SH-SY5Y (cell line): ENCODE measurements at regions not wholly inside any gene's neighbourhood (a gene's known extent, or its start where the extent isn't known, plus 50 kb on each side); places are given as distances from the start of the nearest gene placed in this dataset.

Experiments used
- GATA2 ChIP-seq: IDR thresholded peaks from 2 replicates; pipeline ENCODE4 v1.6.1; 2011; ENCODE audit warnings: mild to moderate bottlenecking, low read depth, low read length
- GATA3 ChIP-seq: IDR thresholded peaks from 2 replicates; pipeline ENCODE4 v1.6.1; 2011; ENCODE audit warnings: low read depth, mild to moderate bottlenecking, low read length, moderate library complexity

DNA sequence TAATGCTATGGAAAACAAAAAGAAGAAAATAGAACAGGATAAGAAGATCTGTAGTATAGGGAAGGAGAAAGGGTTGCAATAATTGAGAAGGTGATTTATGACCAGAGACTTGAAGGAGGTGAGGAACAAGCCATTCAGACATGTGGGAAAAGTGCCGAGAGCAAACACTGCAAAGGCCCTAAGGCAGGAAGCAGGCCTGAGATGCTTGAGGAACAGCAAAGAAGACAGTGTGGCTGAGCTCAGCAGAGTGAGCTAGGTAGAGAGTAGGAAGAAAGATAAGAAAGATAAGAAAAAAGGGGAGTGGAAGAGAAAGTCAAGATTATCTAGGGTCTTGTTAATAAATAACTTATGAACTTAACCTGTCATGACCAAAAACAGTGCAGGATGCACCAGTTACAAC, 671.8 kb downstream of the RPS29 start:
- TF ChIP-seq GATA3 (no peak), GATA2 (no peak)
